ENCODE measurements at regions not wholly inside any gene's neighbourhood (a gene's known extent, or its start where the extent isn't known, plus 50 kb on each side); places are given as distances from the start of the nearest gene placed in this dataset.

DNA sequence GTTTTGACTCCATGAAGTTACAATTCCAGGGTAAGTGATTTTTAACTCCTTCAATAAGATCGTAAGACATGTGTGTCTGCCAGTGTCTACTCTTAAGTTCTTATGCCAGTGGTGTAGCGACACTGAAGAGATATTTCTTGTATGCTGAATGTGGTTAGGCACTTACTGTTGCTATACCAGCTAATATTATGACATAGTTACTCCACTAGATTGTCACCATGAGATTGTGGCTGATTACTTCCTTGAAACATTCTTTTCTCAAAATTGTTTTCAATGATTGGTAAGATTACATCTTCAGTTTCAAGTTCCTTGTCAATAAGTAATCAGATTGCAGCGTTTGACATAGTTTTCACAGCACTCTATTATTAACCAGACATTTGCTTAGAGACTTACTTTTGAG, 60.6 kb upstream of the PAGE5 start:
- WGBS (ENCODE audit: missing lambda C conversion rate): 58% methylated on average over 3 of the region's 3 CpGs
- Histone ChIP-seq H3K9me3 (no peaks in the 10 kb centered on the region), H3K4me2 (peak overlapping the region; percentile 98), H3K27ac (no peak overlapping the region; a peak in 1 of 6 replicates), H3K4me1 (peaks cover 6% of the 10 kb centered on the region; the same call in 2 of the 3 replicates), H3K4me3 (no peak overlapping the region; the same call in 2 of the 3 replicates)
- FAIRE-seq: peak; percentile 39
- ATAC-seq: no peak
- TF ChIP-seq GATA3 (IDR thresholded peaks at IDR 0.05; ENCODE audit: borderline replicate concordance) (no peak), RNF2 (IDR thresholded peaks at IDR 0.05; ENCODE audit: borderline replicate concordance, low read depth) (no peak), JUNB (IDR thresholded peaks at IDR 0.05) (no peak), HDAC2 (IDR thresholded peaks at IDR 0.05) (no peak), RAD21 (conservative IDR thresholded peaks at IDR 0.05 in 1 of 2, IDR thresholded peaks at IDR 0.05 in 1 of 2) (no peak), NR3C1 (IDR thresholded peaks at IDR 0.05) (no peak), PHF8 (IDR thresholded peaks at IDR 0.05; ENCODE audit: borderline replicate concordance, low read depth) (no peak), ATOH8 (CRISPR knock-in tag; IDR thresholded peaks at IDR 0.05; ENCODE audit: low read depth) (no peak)
- TF ChIP-seq, protein P1, sequence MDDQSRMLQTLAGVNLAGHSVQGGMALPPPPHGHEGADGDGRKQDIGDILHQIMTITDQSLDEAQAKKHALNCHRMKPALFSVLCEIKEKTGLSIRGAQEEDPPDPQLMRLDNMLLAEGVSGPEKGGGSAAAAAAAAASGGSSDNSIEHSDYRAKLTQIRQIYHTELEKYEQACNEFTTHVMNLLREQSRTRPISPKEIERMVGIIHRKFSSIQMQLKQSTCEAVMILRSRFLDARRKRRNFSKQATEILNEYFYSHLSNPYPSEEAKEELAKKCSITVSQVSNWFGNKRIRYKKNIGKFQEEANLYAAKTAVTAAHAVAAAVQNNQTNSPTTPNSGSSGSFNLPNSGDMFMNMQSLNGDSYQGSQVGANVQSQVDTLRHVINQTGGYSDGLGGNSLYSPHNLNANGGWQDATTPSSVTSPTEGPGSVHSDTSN (IDR thresholded peaks at IDR 0.05): no peak
- POLR2A ChIA-PET: no interaction called here
- CTCF ChIA-PET: interaction anchor here (0.7 kb wide), 1 partner anchor 520 kb away, joined by 3 read pairs; no protein-coding TSS in a partner anchor
- no peak for DNase-seq (ENCODE audit: low read depth in 1 of 2, low spot score in 1 of 2)

- DNase-seq (ENCODE audit: low read depth in 1 of 2, low spot score in 1 of 2) (peak; percentile 55 to 92), ATAC-seq (peak; percentile 99), FAIRE-seq (peak; percentile 82)
- under 1% methylated on average over 30 of the region's 63 CpGs for WGBS (ENCODE audit: missing lambda C conversion rate)
- Histone ChIP-seq H3K4me1 (peaks cover 6% of the 10 kb centered on the region; the same call in 2 of the 3 replicates), H3K27ac (peak overlapping the region; percentile 93 to 94), H3K9me3 (no peaks in the 10 kb centered on the region), H3K4me3 (peak overlapping the region; percentile 83), H3K4me2 (peak overlapping the region; percentile 98)
- no peak for TF ChIP-seq HOXA7 (CRISPR knock-in tag; IDR thresholded peaks at IDR 0.05)
- TF ChIP-seq E2F6 (IDR thresholded peaks at IDR 0.05; ENCODE audit: borderline replicate concordance, low read depth): peak; percentile 53
- TF ChIP-seq RAD21 (conservative IDR thresholded peaks at IDR 0.05 in 1 of 2, IDR thresholded peaks at IDR 0.05 in 1 of 2): peak; percentile 58 to 73
- peak; percentile 29; the same call in 1 of the 3 replicates for TF ChIP-seq SMC3 (IDR thresholded peaks at IDR 0.05)
- no peak for TF ChIP-seq MYC (IDR thresholded peaks at IDR 0.05; ENCODE audit: borderline replicate concordance, low read length)
- TF ChIP-seq, protein P2, sequence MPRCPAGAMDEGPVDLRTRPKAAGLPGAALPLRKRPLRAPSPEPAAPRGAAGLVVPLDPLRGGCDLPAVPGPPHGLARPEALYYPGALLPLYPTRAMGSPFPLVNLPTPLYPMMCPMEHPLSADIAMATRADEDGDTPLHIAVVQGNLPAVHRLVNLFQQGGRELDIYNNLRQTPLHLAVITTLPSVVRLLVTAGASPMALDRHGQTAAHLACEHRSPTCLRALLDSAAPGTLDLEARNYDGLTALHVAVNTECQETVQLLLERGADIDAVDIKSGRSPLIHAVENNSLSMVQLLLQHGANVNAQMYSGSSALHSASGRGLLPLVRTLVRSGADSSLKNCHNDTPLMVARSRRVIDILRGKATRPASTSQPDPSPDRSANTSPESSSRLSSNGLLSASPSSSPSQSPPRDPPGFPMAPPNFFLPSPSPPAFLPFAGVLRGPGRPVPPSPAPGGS (IDR thresholded peaks at IDR 0.05): peak; percentile 25; the same call in 1 of the 3 replicates
- peak; percentile 32; the same call in 1 of the 2 replicates for TF ChIP-seq USF2 (IDR thresholded peaks at IDR 0.05)
- TF ChIP-seq NPAS2 (CRISPR knock-in tag; IDR thresholded peaks at IDR 0.05; ENCODE audit: borderline replicate concordance): no peak
- TF ChIP-seq, protein P3, sequence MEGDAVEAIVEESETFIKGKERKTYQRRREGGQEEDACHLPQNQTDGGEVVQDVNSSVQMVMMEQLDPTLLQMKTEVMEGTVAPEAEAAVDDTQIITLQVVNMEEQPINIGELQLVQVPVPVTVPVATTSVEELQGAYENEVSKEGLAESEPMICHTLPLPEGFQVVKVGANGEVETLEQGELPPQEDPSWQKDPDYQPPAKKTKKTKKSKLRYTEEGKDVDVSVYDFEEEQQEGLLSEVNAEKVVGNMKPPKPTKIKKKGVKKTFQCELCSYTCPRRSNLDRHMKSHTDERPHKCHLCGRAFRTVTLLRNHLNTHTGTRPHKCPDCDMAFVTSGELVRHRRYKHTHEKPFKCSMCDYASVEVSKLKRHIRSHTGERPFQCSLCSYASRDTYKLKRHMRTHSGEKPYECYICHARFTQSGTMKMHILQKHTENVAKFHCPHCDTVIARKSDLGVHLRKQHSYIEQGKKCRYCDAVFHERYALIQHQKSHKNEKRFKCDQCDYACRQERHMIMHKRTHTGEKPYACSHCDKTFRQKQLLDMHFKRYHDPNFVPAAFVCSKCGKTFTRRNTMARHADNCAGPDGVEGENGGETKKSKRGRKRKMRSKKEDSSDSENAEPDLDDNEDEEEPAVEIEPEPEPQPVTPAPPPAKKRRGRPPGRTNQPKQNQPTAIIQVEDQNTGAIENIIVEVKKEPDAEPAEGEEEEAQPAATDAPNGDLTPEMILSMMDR (IDR thresholded peaks at IDR 0.05): peak; percentile 45
- no peak for TF ChIP-seq TP53 (CRISPR knock-in tag; IDR thresholded peaks at IDR 0.05)
- peak; percentile 82 for TF ChIP-seq POLR2A (IDR thresholded peaks at IDR 0.05; ENCODE audit: low read length)
- peak; percentile 51; the same call in 1 of the 2 replicates for TF ChIP-seq PHF8 (IDR thresholded peaks at IDR 0.05; ENCODE audit: borderline replicate concordance, low read depth)
- peak; percentile 93 for TF ChIP-seq KDM5A (IDR thresholded peaks at IDR 0.05)
- peak; percentile 77; the same call in 1 of the 2 replicates for TF ChIP-seq RFX5 (IDR thresholded peaks at IDR 0.05)
- TF ChIP-seq, protein P4, sequence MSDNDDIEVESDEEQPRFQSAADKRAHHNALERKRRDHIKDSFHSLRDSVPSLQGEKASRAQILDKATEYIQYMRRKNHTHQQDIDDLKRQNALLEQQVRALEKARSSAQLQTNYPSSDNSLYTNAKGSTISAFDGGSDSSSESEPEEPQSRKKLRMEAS (IDR thresholded peaks at IDR 0.05): peak; percentile 87
- TF ChIP-seq JUN (IDR thresholded peaks at IDR 0.05): peak in 1 of 2 experiments; percentile 67; a peak in 2 of 5 replicates
- TF ChIP-seq CBX8 (IDR thresholded peaks at IDR 0.05): no peak
- no peak for TF ChIP-seq HDAC2 (IDR thresholded peaks at IDR 0.05)
- TF ChIP-seq NFE2L2 (conservative IDR thresholded peaks at IDR 0.05; ENCODE audit: low read length): no peak
- TF ChIP-seq HOXB13 (CRISPR knock-in tag; IDR thresholded peaks at IDR 0.05; ENCODE audit: low read depth): no peak
- no peak for TF ChIP-seq RCOR1 (IDR thresholded peaks at IDR 0.05; ENCODE audit: low read depth, low read length)
- ChIA-PET POLR2A (interaction anchor here (0.6 to 1.2 kb wide), 3 partner anchors 73 to 557 kb away, joined by 5 to 6 read pairs (median 5); partner anchors contain the start of genes APEX2 and RRAGB), CTCF (interaction anchor here (0.6 to 1.4 kb wide), 3 partner anchors 22 to 353 kb away, joined by 3 to 5 read pairs (median 3); no protein-coding TSS in a partner anchor)
Observed at GRCh38 chrX:55160685-55161552, 59.2 kb upstream of the PAGE5 start.

All from A549 (cell line).